ENCODE measurements at regions not wholly inside any gene's neighbourhood (a gene's known extent, or its start where the extent isn't known, plus 50 kb on each side); places are given as distances from the start of the nearest gene placed in this dataset.
"Not testable (repeated sequence)": the region's sequence is repeated elsewhere in the genome, so short reads cannot be mapped to it uniquely, and the experiment has no call there.

GRCh38 chr6:3900744-3901336 lies 51.7 kb downstream of the FAM50B start:
- DNase-seq, result no peak

GRCh38 chr6:3902871-3903648 lies 53.9 kb downstream of the FAM50B start:
- DNase-seq, result no peak

GRCh38 chr6:3904518-3904917 lies 55.3 kb downstream of the FAM50B start:
- DNase-seq, result no peak

GRCh38 chr6:3905945-3906845 lies 57.0 kb downstream of the FAM50B start:
- no peak for DNase-seq

GRCh38 chr6:3906846-3907151 lies 57.6 kb downstream of the FAM50B start:
- no peak for DNase-seq

- DNase-seq, result no peak
Measured at GRCh38 chr6:3908223-3908622, 59.0 kb downstream of the FAM50B start.

- DNase-seq, result no peak
Measured at GRCh38 chr6:3908961-3909360, 59.8 kb downstream of the FAM50B start.

- DNase-seq, result no peak
Measured at GRCh38 chr6:3910106-3910663, 61.0 kb downstream of the FAM50B start.

- DNase-seq, result no peak
Measured at GRCh38 chr6:3911130-3911529, 62.0 kb downstream of the FAM50B start.

GRCh38 chr6:3911614-3912336 lies 62.6 kb downstream of the FAM50B start:
- no peak for DNase-seq

GRCh38 chr6:3912361-3913076 lies 63.3 kb downstream of the FAM50B start:
- DNase-seq, result no peak

- no peak for DNase-seq
Measured at GRCh38 chr6:3913077-3913957, 64.1 kb downstream of the FAM50B start.

- no peak for DNase-seq
Measured at GRCh38 chr6:3913958-3914337, 64.8 kb downstream of the FAM50B start.

- no peak for DNase-seq
Measured at GRCh38 chr6:3915076-3915791, 66.1 kb downstream of the FAM50B start.

GRCh38 chr6:3916211-3916610 lies 67.0 kb downstream of the FAM50B start:
- no peak for DNase-seq

GRCh38 chr6:3916749-3917148 lies 67.6 kb downstream of the FAM50B start:
- not testable (repeated sequence) for DNase-seq

GRCh38 chr6:3918469-3918868 lies 69.3 kb downstream of the FAM50B start:
- no peak for DNase-seq

- DNase-seq, result no peak
Measured at GRCh38 chr6:3919130-3919628, 70.0 kb downstream of the FAM50B start.

- no peak for DNase-seq
Measured at GRCh38 chr6:3919849-3920248, 70.7 kb downstream of the FAM50B start.

GRCh38 chr6:3920321-3920720 lies 71.1 kb downstream of the FAM50B start:
- no peak for DNase-seq

Data from stimulated activated CD4-positive, alpha-beta T cell treated with anti-CD3 and anti-CD28 coated beads, Interleukin-2, amount 100 ng/mL, for 48 hours (primary cell).